ENCODE measurements at regions not wholly inside any gene's neighbourhood (a gene's known extent, or its start where the extent isn't known, plus 50 kb on each side); places are given as distances from the start of the nearest gene placed in this dataset.

DNA sequence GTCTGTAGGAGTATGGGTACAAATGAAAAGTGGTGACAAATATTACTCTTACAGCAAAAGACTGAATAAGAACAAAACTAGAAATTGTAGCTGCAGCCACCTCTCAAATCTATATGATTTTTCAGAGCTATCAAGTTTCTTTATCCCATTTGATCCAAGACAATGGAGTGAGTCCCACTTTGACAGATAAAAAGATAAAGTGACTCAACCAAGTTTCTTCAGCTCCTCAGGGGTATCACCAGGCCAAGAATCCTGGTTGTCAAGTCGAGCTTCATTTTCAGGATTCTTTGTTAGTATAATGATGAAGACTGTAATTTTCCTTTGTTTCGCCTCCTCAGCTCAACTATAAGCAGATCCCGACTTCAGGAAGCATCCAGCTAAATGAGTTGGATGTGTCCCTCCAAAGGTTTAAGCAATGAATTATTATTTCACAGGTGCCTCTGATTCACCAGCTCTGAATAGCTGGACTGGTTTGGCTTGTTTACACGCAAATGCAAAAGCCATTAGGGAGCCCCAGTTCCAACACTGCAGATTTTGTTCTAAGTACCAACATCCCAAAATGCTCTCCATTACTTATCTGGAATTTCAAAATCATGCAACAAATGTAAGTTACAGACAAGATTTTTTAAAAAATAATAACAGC, 238.9 kb downstream of the MAFB start:
- Mint-ChIP-seq H3K4me1 (peaks cover 27% of the 10 kb centered on the region), H3K4me3 (no peak overlapping the region), H3K9me3 (peaks cover 6% of the 10 kb centered on the region), H3K27ac (no peak overlapping the region), H3K36me3 (0 out of 2 replicates have a peak, but pooled peaks cover 3% of the 10 kb centered on the region), H3K27me3 (ENCODE audit: low read depth) (no peaks in the 10 kb centered on the region)
- TF ChIP-seq MYBL2 (CRISPR knock-in tag; IDR thresholded peaks at IDR 0.05) = no peak
- no peak for TF ChIP-seq PRRX2 (CRISPR knock-in tag; IDR thresholded peaks at IDR 0.05)
- no peak for TF ChIP-seq GABPB1 (CRISPR knock-in tag; IDR thresholded peaks at IDR 0.05)
- no peak for TF ChIP-seq RORB (CRISPR knock-in tag; IDR thresholded peaks at IDR 0.05)
- no peak for TF ChIP-seq FOXP1 (CRISPR knock-in tag; IDR thresholded peaks at IDR 0.05; ENCODE audit: borderline replicate concordance)
- no peak for TF ChIP-seq SMAD3 (CRISPR knock-in tag; IDR thresholded peaks at IDR 0.05; ENCODE audit: borderline replicate concordance)
- TF ChIP-seq ZBTB21 (CRISPR knock-in tag; IDR thresholded peaks at IDR 0.05; ENCODE audit: borderline replicate concordance) = no peak
- TF ChIP-seq GTF2I (CRISPR knock-in tag; conservative IDR thresholded peaks at IDR 0.05) = no peak
- no peak for TF ChIP-seq MXD4 (CRISPR knock-in tag; IDR thresholded peaks at IDR 0.05; ENCODE audit: borderline replicate concordance)
- no peak for TF ChIP-seq NFE2L1 (CRISPR knock-in tag; IDR thresholded peaks at IDR 0.05)
- TF ChIP-seq EMX1 (CRISPR knock-in tag; IDR thresholded peaks at IDR 0.05) = no peak
- TF ChIP-seq CREB1 (CRISPR knock-in tag; IDR thresholded peaks at IDR 0.05) = no peak
- DNase-seq (ENCODE audit: low spot score) = no peak
- ChIA-PET POLR2A (no interaction called here), CTCF (interaction anchor here (0.6 to 0.7 kb wide), 2 partner anchors 21 to 236 kb away, joined by 3 to 4 read pairs; no protein-coding TSS in a partner anchor)
- no peak for ATAC-seq

- POLR2A ChIA-PET = no interaction called here
- no peak overlapping the region for H3K27ac Mint-ChIP-seq
- no peak for TF ChIP-seq ZNF671 (CRISPR knock-in tag; IDR thresholded peaks at IDR 0.05)
- TF ChIP-seq, protein P1, sequence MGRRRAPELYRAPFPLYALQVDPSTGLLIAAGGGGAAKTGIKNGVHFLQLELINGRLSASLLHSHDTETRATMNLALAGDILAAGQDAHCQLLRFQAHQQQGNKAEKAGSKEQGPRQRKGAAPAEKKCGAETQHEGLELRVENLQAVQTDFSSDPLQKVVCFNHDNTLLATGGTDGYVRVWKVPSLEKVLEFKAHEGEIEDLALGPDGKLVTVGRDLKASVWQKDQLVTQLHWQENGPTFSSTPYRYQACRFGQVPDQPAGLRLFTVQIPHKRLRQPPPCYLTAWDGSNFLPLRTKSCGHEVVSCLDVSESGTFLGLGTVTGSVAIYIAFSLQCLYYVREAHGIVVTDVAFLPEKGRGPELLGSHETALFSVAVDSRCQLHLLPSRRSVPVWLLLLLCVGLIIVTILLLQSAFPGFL (CRISPR knock-in tag; IDR thresholded peaks at IDR 0.05; ENCODE audit: borderline replicate concordance) = no peak
- TF ChIP-seq MYBL2 (CRISPR knock-in tag; IDR thresholded peaks at IDR 0.05) = no peak
- peaks cover 6% of the 10 kb centered on the region for H3K9me3 Mint-ChIP-seq
- H3K27me3 Mint-ChIP-seq (ENCODE audit: low read depth) = no peaks in the 10 kb centered on the region
- no peak overlapping the region for H3K4me3 Mint-ChIP-seq
- ATAC-seq (no peak), DNase-seq (ENCODE audit: low spot score) (no peak)
- CTCF ChIA-PET = no interaction called here
- 0 out of 2 replicates have a peak, but pooled peaks cover 3% of the 10 kb centered on the region for H3K36me3 Mint-ChIP-seq
- peaks cover 29% of the 10 kb centered on the region for H3K4me1 Mint-ChIP-seq
Observed at GRCh38 chr20:40449144-40449690, 239.8 kb downstream of the MAFB start.

- Mint-ChIP-seq H3K27me3 (ENCODE audit: low read depth) (no peaks in the 10 kb centered on the region), H3K36me3 (no peaks in the 10 kb centered on the region), H3K9me3 (no peaks in the 10 kb centered on the region), H3K4me3 (no peak overlapping the region), H3K27ac (no peak overlapping the region), H3K4me1 (peaks cover 45% of the 10 kb centered on the region)
- DNase-seq (ENCODE audit: low spot score) (no peak), ATAC-seq (no peak)
- TF ChIP-seq GRHL2 (CRISPR knock-in tag; IDR thresholded peaks at IDR 0.05; ENCODE audit: insufficient replicate concordance, severe bottlenecking) (no peak), ARID4B (CRISPR knock-in tag; IDR thresholded peaks at IDR 0.05; ENCODE audit: borderline replicate concordance) (no peak), GABPB1 (CRISPR knock-in tag; IDR thresholded peaks at IDR 0.05) (no peak), TCF7 (CRISPR knock-in tag; IDR thresholded peaks at IDR 0.05; ENCODE audit: low read depth) (no peak), ZBTB21 (CRISPR knock-in tag; IDR thresholded peaks at IDR 0.05; ENCODE audit: borderline replicate concordance) (no peak), NFATC4 (CRISPR knock-in tag; IDR thresholded peaks at IDR 0.05) (no peak)
- POLR2A ChIA-PET = no interaction called here
- CTCF ChIA-PET = interaction anchor here (1.1 kb wide), 1 partner anchor 24 kb away, joined by 3 read pairs; no protein-coding TSS in a partner anchor
Observed at GRCh38 chr20:40446888-40447287, 242.1 kb downstream of the MAFB start.

All from WTC11 (cell line).